NT2/D1 (cell line): ENCODE measurements at regions not wholly inside any gene's neighbourhood (a gene's known extent, or its start where the extent isn't known, plus 50 kb on each side); places are given as distances from the start of the nearest gene placed in this dataset.

Experiments used
- DNase-seq: peaks from one replicate; pipeline ENCODE4 v3.0.0-alpha.2; 2011; ENCODE audit warnings: low read depth, low spot score
- H3K27me3 ChIP-seq: 2 replicates; pipeline ENCODE4 v1.6.0; 2011; ENCODE audit warnings: mild to moderate bottlenecking; ENCODE audit not compliant: insufficient read length, insufficient read depth
- H3K36me3 ChIP-seq: 2 replicates; pipeline ENCODE4 v1.6.1; 2011; ENCODE audit warnings: mild to moderate bottlenecking, low read length, mixed read lengths; ENCODE audit not compliant: insufficient read depth, insufficient read length
- H3K4me1 ChIP-seq: 2 replicates; pipeline ENCODE4 v1.5.1; 2011; ENCODE audit not compliant: insufficient read depth, insufficient read length
- H3K4me3 ChIP-seq: 2 replicates; pipeline ENCODE4 v1.5.1; 2011; ENCODE audit warnings: low read depth; ENCODE audit not compliant: insufficient read length
- H3K9ac ChIP-seq: 2 replicates; pipeline ENCODE4 v1.6.0; 2011; ENCODE audit warnings: low read depth; ENCODE audit not compliant: insufficient read length
- H3K9me3 ChIP-seq: 2 replicates; pipeline ENCODE4 v1.5.1; 2011; ENCODE audit warnings: mild to moderate bottlenecking, low read length; ENCODE audit not compliant: insufficient read depth
- SUZ12 ChIP-seq: IDR thresholded peaks from 2 replicates; pipeline ENCODE4 v1.6.1; 2011; ENCODE audit not compliant: insufficient read length, insufficient read depth; ENCODE audit errors: extremely low read depth
- YY1 ChIP-seq: IDR thresholded peaks from 2 replicates; pipeline ENCODE4 v1.6.1; 2011; ENCODE audit not compliant: insufficient read length, insufficient read depth
- ZNF274 ChIP-seq: IDR thresholded peaks from 2 replicates; pipeline ENCODE4 v1.6.1; 2011; ENCODE audit warnings: mild to moderate bottlenecking, low read depth, low read length

GRCh38 chr5:93196986-93197385 lies 384.0 kb downstream of the NR2F1-AS1 start:
- H3K9me3 ChIP-seq = no peaks in the 10 kb centered on the region
- H3K36me3 ChIP-seq = no peaks in the 10 kb centered on the region
- no peak overlapping the region for H3K9ac ChIP-seq
- H3K4me1 ChIP-seq = no peaks in the 10 kb centered on the region
- DNase-seq = no peak
- H3K4me3 ChIP-seq = no peak overlapping the region
- TF ChIP-seq YY1 (no peak), ZNF274 (no peak), SUZ12 (no peak)
- H3K27me3 ChIP-seq = no peaks in the 10 kb centered on the region

GRCh38 chr5:93193431-93194347 lies 387.3 kb downstream of the NR2F1-AS1 start:
- TF ChIP-seq SUZ12 (no peak), YY1 (no peak), ZNF274 (no peak)

GRCh38 chr5:93192683-93193082 lies 388.3 kb downstream of the NR2F1-AS1 start:
- Histone ChIP-seq H3K36me3 (no peaks in the 10 kb centered on the region), H3K4me3 (no peak overlapping the region), H3K9me3 (no peaks in the 10 kb centered on the region), H3K4me1 (no peaks in the 10 kb centered on the region), H3K27me3 (no peaks in the 10 kb centered on the region), H3K9ac (no peak overlapping the region)
- no peak for DNase-seq
- TF ChIP-seq ZNF274 (no peak), YY1 (no peak), SUZ12 (no peak)

More at GRCh38 chr5:93193431-93194347, 387.3 kb downstream of the NR2F1-AS1 start:
- Histone ChIP-seq H3K4me3 (no peak overlapping the region), H3K9ac (no peak overlapping the region), H3K36me3 (no peaks in the 10 kb centered on the region), H3K9me3 (no peaks in the 10 kb centered on the region), H3K27me3 (no peaks in the 10 kb centered on the region), H3K4me1 (no peaks in the 10 kb centered on the region)
- DNase-seq = no peak

- no peaks in the 10 kb centered on the region for H3K9me3 ChIP-seq
- no peaks in the 10 kb centered on the region for H3K27me3 ChIP-seq
- H3K4me1 ChIP-seq = no peaks in the 10 kb centered on the region
- H3K4me3 ChIP-seq = no peak overlapping the region
- H3K9ac ChIP-seq = no peak overlapping the region
- H3K36me3 ChIP-seq = no peaks in the 10 kb centered on the region
- no peak for TF ChIP-seq SUZ12
- no peak for TF ChIP-seq YY1
- TF ChIP-seq ZNF274 = no peak
- DNase-seq = no peak
Measured at GRCh38 chr5:93192087-93192486, 388.9 kb downstream of the NR2F1-AS1 start.

GRCh38 chr5:93191035-93191817 lies 389.8 kb downstream of the NR2F1-AS1 start:
- Histone ChIP-seq H3K27me3 (no peaks in the 10 kb centered on the region), H3K9me3 (no peaks in the 10 kb centered on the region), H3K4me1 (no peaks in the 10 kb centered on the region), H3K36me3 (no peaks in the 10 kb centered on the region), H3K4me3 (no peak overlapping the region), H3K9ac (no peak overlapping the region)
- TF ChIP-seq YY1 (no peak), ZNF274 (no peak), SUZ12 (no peak)
- DNase-seq = no peak

- H3K4me3 ChIP-seq = no peak overlapping the region
- no peak for DNase-seq
- no peaks in the 10 kb centered on the region for H3K4me1 ChIP-seq
- H3K36me3 ChIP-seq = no peaks in the 10 kb centered on the region
- H3K27me3 ChIP-seq = no peaks in the 10 kb centered on the region
- TF ChIP-seq ZNF274 (no peak), YY1 (no peak), SUZ12 (no peak)
- H3K9ac ChIP-seq = no peak overlapping the region
- H3K9me3 ChIP-seq = no peaks in the 10 kb centered on the region
Measured at GRCh38 chr5:93189707-93190120, 391.3 kb downstream of the NR2F1-AS1 start.
